ENCODE measurements at regions not wholly inside any gene's neighbourhood (a gene's known extent, or its start where the extent isn't known, plus 50 kb on each side); places are given as distances from the start of the nearest gene placed in this dataset.

GRCh38 chr6:20317430-20317829, 84.2 kb upstream of the E2F3 start:
- WGBS, 2 donors, result 80 to 88% methylated on average over 5 of the region's 5 CpGs
- TF ChIP-seq POLR2AphosphoS5 (IDR thresholded peaks at IDR 0.05), result no peak
- no peak for TF ChIP-seq EP300 (IDR thresholded peaks at IDR 0.05)
- no peak for TF ChIP-seq CTCF (IDR thresholded peaks at IDR 0.05)
- no peak for TF ChIP-seq POLR2A (IDR thresholded peaks at IDR 0.05)

GRCh38 chr6:20318851-20319387, 82.8 kb upstream of the E2F3 start:
- ATAC-seq (ENCODE audit: low FRiP score in 2 of 2), result no peak
- no peak overlapping the region for H3K4me3 ChIP-seq
- peak overlapping the region in 1 of 4 donors; percentile 65 for H3K27ac ChIP-seq
- DNase-seq, result peak in 1 of 2 donors; percentile 77
- WGBS, 2 donors, result 96 to 98% methylated on average over 22 to 33 of the region's 37 CpGs
- no peak for TF ChIP-seq POLR2A (IDR thresholded peaks at IDR 0.05)
- TF ChIP-seq EP300 (IDR thresholded peaks at IDR 0.05), result no peak
- no peak for TF ChIP-seq POLR2AphosphoS5 (IDR thresholded peaks at IDR 0.05)
- no peak for TF ChIP-seq CTCF (IDR thresholded peaks at IDR 0.05)
- H3K4me1 ChIP-seq, result no peaks in the 10 kb centered on the region
- H3K36me3 ChIP-seq, result no peaks in the 10 kb centered on the region
- no peaks in the 10 kb centered on the region for H3K27me3 ChIP-seq
- H3K9me3 ChIP-seq, result no peaks in the 10 kb centered on the region

More at GRCh38 chr6:20317430-20317829, 84.2 kb upstream of the E2F3 start:
- H3K27me3 ChIP-seq, result no peaks in the 10 kb centered on the region
- no peak overlapping the region for H3K27ac ChIP-seq
- H3K36me3 ChIP-seq, result no peaks in the 10 kb centered on the region
- H3K4me1 ChIP-seq, result no peaks in the 10 kb centered on the region
- DNase-seq (no peak), ATAC-seq (ENCODE audit: low FRiP score in 2 of 2) (no peak)
- H3K4me3 ChIP-seq, result no peak overlapping the region
- no peaks in the 10 kb centered on the region for H3K9me3 ChIP-seq

- DNase-seq (peak; percentile 36 to 73), ATAC-seq (ENCODE audit: low FRiP score in 2 of 2) (peak; percentile 87 to 91)
- Histone ChIP-seq H3K27me3 (no peaks in the 10 kb centered on the region), H3K4me3 (peak overlapping the region in 3 of 4 donors; percentile 12 to 29 (median 21)), H3K27ac (peak overlapping the region; percentile 19 to 65 (median 54)), H3K36me3 (no peaks in the 10 kb centered on the region), H3K9me3 (no peaks in the 10 kb centered on the region), H3K4me1 (no peaks in the 10 kb centered on the region)
- WGBS, 2 donors, result 70 to 86% methylated on average over 23 of the region's 23 CpGs
- TF ChIP-seq POLR2A (IDR thresholded peaks at IDR 0.05) (peak in 1 of 4 donors; percentile 45), POLR2AphosphoS5 (IDR thresholded peaks at IDR 0.05) (peak in 1 of 2 donors; percentile 18), EP300 (IDR thresholded peaks at IDR 0.05) (no peak), CTCF (IDR thresholded peaks at IDR 0.05) (no peak)
Observed at GRCh38 chr6:20319520-20320357, 81.9 kb upstream of the E2F3 start.

- no peaks in the 10 kb centered on the region for H3K4me1 ChIP-seq
- no peak overlapping the region for H3K27ac ChIP-seq
- no peaks in the 10 kb centered on the region for H3K9me3 ChIP-seq
- no peak overlapping the region for H3K4me3 ChIP-seq
- H3K27me3 ChIP-seq, result no peaks in the 10 kb centered on the region
- 72 to 75% methylated on average over 6 of the region's 6 CpGs for WGBS, 2 donors
- no peak for TF ChIP-seq POLR2AphosphoS5 (IDR thresholded peaks at IDR 0.05)
- no peak for TF ChIP-seq POLR2A (IDR thresholded peaks at IDR 0.05)
- TF ChIP-seq CTCF (IDR thresholded peaks at IDR 0.05), result no peak
- no peak for TF ChIP-seq EP300 (IDR thresholded peaks at IDR 0.05)
- ATAC-seq (ENCODE audit: low FRiP score in 2 of 2), result peak in 1 of 2 donors; percentile 10
- DNase-seq, result peak in 1 of 2 donors; percentile 26
- H3K36me3 ChIP-seq, result no peaks in the 10 kb centered on the region
Observed at GRCh38 chr6:20325641-20326421, 75.8 kb upstream of the E2F3 start.
